Motor neuron (in vitro differentiated cells): ENCODE measurements at regions not wholly inside any gene's neighbourhood (a gene's known extent, or its start where the extent isn't known, plus 50 kb on each side); places are given as distances from the start of the nearest gene placed in this dataset.
"Not testable (repeated sequence)": the region's sequence is repeated elsewhere in the genome, so short reads cannot be mapped to it uniquely, and the experiment has no call there.

Experiments used
- ATAC-seq, 8 experiments: fragments of 200-7000 bp; cut with Tn5 transposase; replicated peaks in 6 of 8; 2 replicates each; pipeline ENCODE4 v1.8.0; 2021; ENCODE audit warnings: mild to moderate bottlenecking in 8 of 8, moderate library complexity in 8 of 8
- H3K27ac ChIP-seq, 2 donors: fragments of 250-450 bp; sonication (Bioruptor Pico); 2 replicates each; pipeline ENCODE4 v1.9.0; 2021; ENCODE audit warnings: antibody characterized with exemption in 2 of 2, mild to moderate bottlenecking in 2 of 2, moderate library complexity in 1 of 2
- H3K4me1 ChIP-seq, 2 donors: fragments of 250-450 bp; sonication (Bioruptor Pico); replicated peaks in 1 of 2; 2 replicates each; pipeline ENCODE4 v1.6.1; 2021; ENCODE audit warnings: antibody characterized with exemption in 2 of 2, mild to moderate bottlenecking in 2 of 2, moderate library complexity in 1 of 2
- H3K4me3 ChIP-seq, 5 donors: fragments of 250-450 bp; sonication (Bioruptor Pico); 2 replicates each; pipeline ENCODE4 v1.9.0; 2021; ENCODE audit warnings: antibody characterized with exemption in 5 of 5, mild to moderate bottlenecking in 5 of 5, moderate library complexity in 4 of 5
- WGBS, 10 experiments: fragments of 450-650 bp; shearing (Covaris generic); methylation state at CpG; one replicate each; pipeline ENCODE4 v1.0.0; 2022; 5-methylcytosine and 5-hydroxymethylcytosine counted together
- in situ Hi-C, 9 experiments: fragments of 400-800 bp; cut with MboI; loops; one replicate each; pipeline ENCODE4 v1.15.0; 2021; ENCODE audit warnings: low sequenced_read_pairs in 9 of 9, low pct_unique_long_range_greater_than_20kb in 2 of 9; ENCODE audit not compliant: unreplicated experiment in 9 of 9

GRCh38 chr14:98009177-98009576 lies 1212.0 kb downstream of the VRK1 start:
- ATAC-seq, H3K4me3 ChIP-seq, H3K27ac ChIP-seq, in situ Hi-C loops, H3K4me1 ChIP-seq: not testable (repeated sequence)
- 17 to 86% (median 55%) methylated on average over 1 to 3 of the region's 3 CpGs; no CpG with 5 or more reads in 2 of the 10 experiments for WGBS, 10 experiments

DNA sequence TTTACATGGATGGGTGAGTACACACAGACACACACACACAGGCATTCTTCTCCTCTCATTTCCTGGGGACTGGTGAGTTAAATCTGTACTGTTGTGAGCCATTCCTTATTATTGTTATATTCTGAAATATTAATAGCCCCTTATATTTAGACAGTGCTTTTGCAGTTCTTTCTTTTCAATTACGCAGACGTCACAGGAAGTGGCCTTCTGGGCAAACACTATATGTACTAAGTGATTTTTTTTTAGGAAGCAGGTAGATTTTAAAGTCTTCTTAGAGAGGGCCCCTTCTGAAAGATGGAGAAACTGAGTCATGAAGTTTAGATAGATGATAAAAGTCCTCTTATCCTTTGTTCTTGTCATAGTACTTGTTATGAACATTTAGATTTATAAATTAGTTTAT lies 1213.6 kb downstream of the VRK1 start:
- WGBS, 10 experiments = 0 to 94% (median 83%) methylated on average over 1 to 2 of the region's 2 CpGs; no CpG with 5 or more reads in 3 of the 10 experiments
- H3K4me1 ChIP-seq = no peaks in the 10 kb centered on the region
- in situ Hi-C loops = no loop called here

DNA sequence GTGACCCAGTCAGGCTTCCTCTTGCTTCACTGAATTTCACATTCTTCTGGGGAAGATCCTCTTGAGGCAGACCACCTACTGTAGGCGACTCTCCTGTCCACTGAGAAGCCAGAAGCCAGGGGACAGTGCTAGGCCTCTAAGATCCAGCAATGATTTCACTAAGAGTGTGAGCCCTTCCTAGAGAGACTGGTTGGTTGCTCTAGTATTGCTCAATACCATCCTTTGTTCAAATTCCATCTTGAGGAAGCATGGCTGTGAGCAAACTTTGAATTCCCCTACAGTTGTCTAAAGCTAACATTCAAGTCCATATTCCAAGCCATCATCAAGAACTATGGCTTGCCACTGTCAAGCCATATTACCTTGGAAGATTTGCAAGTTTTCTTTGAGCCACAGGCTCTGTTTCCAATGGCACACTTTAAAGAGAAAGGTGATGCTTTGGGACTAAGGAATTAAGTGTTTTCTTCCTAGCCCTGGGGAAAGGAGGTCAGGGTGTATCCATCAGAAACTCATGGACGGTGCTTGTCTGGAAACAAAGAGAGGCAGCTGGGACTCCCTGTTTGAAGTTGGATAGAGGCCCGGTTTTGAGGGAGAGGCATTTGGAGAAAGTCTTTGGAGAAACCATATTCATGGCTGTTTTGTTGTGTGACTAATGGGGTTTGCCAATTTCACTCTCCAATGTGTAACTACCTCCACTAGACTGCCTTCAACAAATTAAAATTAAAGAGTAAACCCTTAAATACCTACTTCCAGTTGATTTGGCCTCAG lies 1217.9 kb downstream of the VRK1 start:
- Histone ChIP-seq H3K4me1 (no peaks in the 10 kb centered on the region), H3K4me3 (no peak overlapping the region), H3K27ac (no peak overlapping the region)
- WGBS, 10 experiments = 0 to 90% (median 61%) methylated on average over 1 to 3 of the region's 3 CpGs; no CpG with 5 or more reads in 4 of the 10 experiments
- ATAC-seq = no peak
- in situ Hi-C loops = no loop called here

More for the DNA sequence above, 1213.6 kb downstream of the VRK1 start:
- ATAC-seq = no peak
- Histone ChIP-seq H3K4me3 (no peak overlapping the region), H3K27ac (no peak overlapping the region)

DNA sequence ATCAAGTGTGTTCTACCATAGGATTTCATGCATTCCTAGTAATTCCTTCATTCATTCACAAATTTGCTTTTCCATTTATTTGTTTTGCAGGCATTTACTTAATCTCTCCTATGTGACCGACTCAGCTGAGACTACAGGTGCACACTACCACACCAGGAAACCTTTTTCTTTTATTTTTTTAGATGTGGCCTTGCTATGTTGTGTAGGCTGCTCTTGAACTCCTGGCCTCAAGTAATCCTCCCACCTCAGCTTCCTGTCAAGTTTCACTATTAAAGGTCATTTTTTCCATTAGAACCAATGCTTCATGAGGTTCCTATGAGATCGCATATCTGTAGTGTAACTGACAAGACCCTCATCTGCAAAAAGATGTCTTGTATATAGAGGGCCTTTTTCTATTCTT lies 1218.7 kb downstream of the VRK1 start:
- ATAC-seq = no peak
- WGBS, 10 experiments = 0 to 100% (median 50%) methylated on average over 1 to 2 of the region's 2 CpGs
- no peak overlapping the region for H3K27ac ChIP-seq
- H3K4me3 ChIP-seq = no peak overlapping the region
- in situ Hi-C loops = no loop called here
- no peaks in the 10 kb centered on the region for H3K4me1 ChIP-seq

- in situ Hi-C loops = no loop called here
- WGBS, 10 experiments = 42 to 93% (median 80%) methylated on average over 1 to 2 of the region's 2 CpGs; no CpG with 5 or more reads in 5 of the 10 experiments
- no peak overlapping the region for H3K4me3 ChIP-seq
- H3K27ac ChIP-seq = no peak overlapping the region
- ATAC-seq = no peak
- peaks cover 11 to 13% of the 10 kb centered on the region in 2 donors for H3K4me1 ChIP-seq
Measured at GRCh38 chr14:98018628-98019027, 1221.4 kb downstream of the VRK1 start.

GRCh38 chr14:98022541-98023520 lies 1225.6 kb downstream of the VRK1 start:
- in situ Hi-C loops = no loop called here
- no peak overlapping the region for H3K4me3 ChIP-seq
- no peak overlapping the region for H3K27ac ChIP-seq
- H3K4me1 ChIP-seq = peaks cover 12 to 14% of the 10 kb centered on the region in 2 donors
- ATAC-seq = peak in 1 of 8 experiments; percentile 12
- 6 to 100% (median 61%) methylated on average over 1 to 6 of the region's 11 CpGs; no CpG with 5 or more reads in 2 of the 10 experiments for WGBS, 10 experiments

GRCh38 chr14:98028162-98028561 lies 1231.0 kb downstream of the VRK1 start:
- 20 to 100% (median 52%) methylated on average over 1 to 6 of the region's 6 CpGs; no CpG with 5 or more reads in 1 of the 10 experiments for WGBS, 10 experiments
- in situ Hi-C loops = no loop called here
- Histone ChIP-seq H3K4me3 (no peak overlapping the region), H3K4me1 (peaks cover 6% of the 10 kb centered on the region in 2 donors), H3K27ac (no peak overlapping the region)
- ATAC-seq = peak in 5 of 8 experiments; percentile 48 to 80 (median 71)

GRCh38 chr14:98035396-98035795 lies 1236.6 kb downstream of the BCL11B start:
- in situ Hi-C loops = no loop called here
- Histone ChIP-seq H3K4me1 (no peaks in the 10 kb centered on the region), H3K4me3 (no peak overlapping the region), H3K27ac (no peak overlapping the region)
- 0 to 84% (median 61%) methylated on average over 1 to 4 of the region's 4 CpGs for WGBS, 10 experiments
- ATAC-seq = no peak

DNA sequence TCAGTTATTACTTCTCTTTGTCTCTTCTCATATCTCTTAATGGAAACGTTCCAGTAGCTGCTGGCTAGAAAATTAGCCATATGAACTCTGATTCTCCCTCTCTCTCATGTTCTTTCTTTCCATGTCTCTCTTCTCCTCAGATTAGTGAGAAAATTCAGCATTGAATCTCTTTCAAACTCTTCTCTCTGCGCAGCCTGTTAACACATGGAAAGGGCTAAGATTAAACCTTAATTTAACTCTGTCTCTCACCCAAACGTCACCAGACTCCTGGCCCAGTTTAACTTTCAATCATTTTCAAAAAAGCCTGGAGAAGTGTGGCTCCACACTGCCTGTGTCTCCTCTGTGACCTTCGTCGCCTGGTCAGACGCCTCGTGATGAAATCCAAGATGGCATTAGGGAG lies 1234.2 kb downstream of the BCL11B start:
- H3K27ac ChIP-seq = no peak overlapping the region
- no peaks in the 10 kb centered on the region for H3K4me1 ChIP-seq
- ATAC-seq = no peak
- in situ Hi-C loops = no loop called here
- 0 to 92% (median 73%) methylated on average over 1 to 7 of the region's 7 CpGs for WGBS, 10 experiments
- H3K4me3 ChIP-seq = no peak overlapping the region

DNA sequence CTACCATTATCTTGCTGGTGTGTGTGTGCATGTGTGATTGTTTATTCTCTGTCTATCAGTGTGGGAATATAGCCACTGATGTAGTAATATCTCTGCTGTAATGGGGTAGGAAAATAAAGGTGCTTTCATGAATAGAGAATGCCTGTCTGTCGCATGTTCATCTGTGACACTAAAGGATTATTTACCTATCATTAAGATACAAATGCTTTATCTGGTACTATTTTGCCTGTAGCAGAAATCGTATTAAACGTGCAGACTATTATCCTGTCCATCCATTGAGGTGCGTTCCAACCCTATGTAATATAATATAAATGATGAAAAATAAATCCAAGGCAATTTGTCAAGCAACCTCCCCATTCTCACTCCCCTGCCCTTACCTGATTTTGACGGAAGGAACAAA lies 1215.1 kb downstream of the BCL11B start:
- no peak for ATAC-seq
- 15 to 100% (median 81%) methylated on average over 1 to 5 of the region's 5 CpGs; no CpG with 5 or more reads in 1 of the 10 experiments for WGBS, 10 experiments
- in situ Hi-C loops = no loop called here

GRCh38 chr14:98059106-98059505 lies 1212.9 kb downstream of the BCL11B start:
- Histone ChIP-seq H3K4me1 (no peaks in the 10 kb centered on the region), H3K27ac (no peak overlapping the region), H3K4me3 (no peak overlapping the region)
- WGBS, 10 experiments = 25 to 83% (median 80%) methylated on average over 1 to 4 of the region's 5 CpGs; no CpG with 5 or more reads in 5 of the 10 experiments
- no peak for ATAC-seq
- in situ Hi-C loops = no loop called here

More for the DNA sequence above, 1215.1 kb downstream of the BCL11B start:
- H3K4me3 ChIP-seq = no peak overlapping the region
- H3K27ac ChIP-seq = no peak overlapping the region
- H3K4me1 ChIP-seq = no peaks in the 10 kb centered on the region

DNA sequence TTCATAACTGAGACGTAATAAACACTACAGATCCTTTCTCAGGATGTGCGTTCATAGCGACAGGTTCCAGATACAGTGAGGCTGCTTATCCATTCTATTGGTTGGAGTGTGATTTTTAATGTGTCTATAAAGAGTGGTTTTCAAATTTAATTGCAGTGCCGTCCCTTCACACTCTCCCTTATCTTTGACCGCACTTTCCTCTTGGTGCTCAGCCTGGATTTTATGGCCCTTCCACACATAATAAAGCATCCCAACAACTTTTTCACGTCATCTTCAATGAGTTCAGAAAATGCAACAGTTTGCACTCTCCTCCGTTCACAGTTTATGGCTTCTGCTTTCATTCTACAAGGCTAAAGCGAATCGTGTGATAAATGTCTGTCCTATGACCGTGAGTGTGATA lies 1209.9 kb downstream of the BCL11B start:
- in situ Hi-C loops = no loop called here
- Histone ChIP-seq H3K27ac (no peak overlapping the region), H3K4me3 (no peak overlapping the region), H3K4me1 (no peaks in the 10 kb centered on the region)
- 20 to 95% (median 75%) methylated on average over 3 to 10 of the region's 10 CpGs; no CpG with 5 or more reads in 1 of the 10 experiments for WGBS, 10 experiments
- ATAC-seq = no peak

DNA sequence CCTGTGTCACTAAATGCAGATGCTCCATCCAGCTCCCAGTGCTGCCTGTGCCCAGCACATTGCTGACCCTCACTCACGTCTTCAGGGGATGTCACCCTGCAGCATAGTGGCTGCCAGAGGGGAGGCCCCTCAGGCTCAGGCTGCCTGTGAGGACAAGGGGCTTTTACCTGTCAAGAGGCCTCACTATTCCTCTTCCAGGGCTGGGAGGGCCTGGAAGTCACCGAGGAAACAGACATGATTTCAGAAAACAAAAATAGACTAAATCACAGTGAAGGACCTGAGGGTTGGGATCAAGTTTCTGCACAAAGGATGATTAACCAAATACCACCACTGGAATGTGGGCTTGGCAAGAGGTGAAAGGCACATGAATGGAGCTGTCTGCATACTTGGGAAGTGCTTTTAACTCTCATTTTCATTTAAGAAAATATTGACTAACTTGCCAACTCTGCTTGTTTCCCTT lies 1202.3 kb downstream of the BCL11B start:
- no peaks in the 10 kb centered on the region for H3K4me1 ChIP-seq
- no peak overlapping the region for H3K27ac ChIP-seq
- no peak overlapping the region for H3K4me3 ChIP-seq
- in situ Hi-C loops = no loop called here
- WGBS, 10 experiments = 0 to 50% (median 17%) methylated on average over 1 to 2 of the region's 2 CpGs; no CpG with 5 or more reads in 6 of the 10 experiments
- peak in 2 of 8 experiments; percentile 68 to 75 for ATAC-seq
